Mesenchymal stem cell (in vitro differentiated cells and primary cell): ENCODE measurements at regions not wholly inside any gene's neighbourhood (a gene's known extent, or its start where the extent isn't known, plus 50 kb on each side); places are given as distances from the start of the nearest gene placed in this dataset.

Source experiments
- DNase-seq: peaks from one replicate; pipeline ENCODE4 v3.0.0-alpha.2; 2013
- H2AFZ ChIP-seq: one replicate; pipeline ENCODE4 v1.6.1; 2013; ENCODE audit warnings: low read depth, mild to moderate bottlenecking, control low read depth, inconsistent platforms, low read length, moderate library complexity
- H2AK5ac ChIP-seq: 2 replicates; pipeline ENCODE4 v1.6.1; 2013; ENCODE audit warnings: low read length, moderate library complexity, mild to moderate bottlenecking, inconsistent platforms; ENCODE audit not compliant: severe bottlenecking
- H2BK120ac ChIP-seq: one replicate; pipeline ENCODE4 v1.6.1; 2013; ENCODE audit warnings: low read depth, mild to moderate bottlenecking, inconsistent platforms, low read length, moderate library complexity
- H2BK12ac ChIP-seq, 2 experiments: one replicate each; pipeline ENCODE4 v1.6.1; 2013; ENCODE audit warnings: inconsistent platforms in 2 of 2, low read length in 2 of 2, mild to moderate bottlenecking in 2 of 2, moderate library complexity in 2 of 2, control low read depth in 1 of 2
- H2BK15ac ChIP-seq: one replicate; pipeline ENCODE4 v1.6.1; 2013; ENCODE audit warnings: mild to moderate bottlenecking, low read depth, inconsistent platforms; ENCODE audit not compliant: poor library complexity, severe bottlenecking
- H2BK5ac ChIP-seq: 2 replicates; pipeline ENCODE4 v1.6.1; 2013; ENCODE audit warnings: low read depth, mild to moderate bottlenecking, low read length, control low read depth, inconsistent platforms; ENCODE audit not compliant: poor library complexity, severe bottlenecking
- H3K14ac ChIP-seq, 2 experiments: one replicate each; pipeline ENCODE4 v1.6.1; 2013; ENCODE audit warnings: inconsistent platforms in 2 of 2, low read length in 2 of 2, control low read depth in 1 of 2, mild to moderate bottlenecking in 1 of 2, moderate library complexity in 1 of 2
- H3K18ac ChIP-seq, 2 experiments: one replicate each; pipeline ENCODE4 v1.6.1; 2013; ENCODE audit warnings: inconsistent platforms in 2 of 2, low read length in 2 of 2, control low read depth in 1 of 2, low read depth in 1 of 2, mild to moderate bottlenecking in 1 of 2
- H3K23ac ChIP-seq, 2 experiments: one replicate each; pipeline ENCODE4 v1.6.1; 2013; ENCODE audit warnings: inconsistent platforms in 2 of 2, low read length in 2 of 2, mild to moderate bottlenecking in 2 of 2, moderate library complexity in 2 of 2, control low read depth in 1 of 2
- H3K27ac ChIP-seq: 2 replicates; pipeline ENCODE4 v1.5.1; 2013; ENCODE audit warnings: mild to moderate bottlenecking, moderate library complexity, low read length, control low read depth, inconsistent platforms; ENCODE audit not compliant: poor library complexity, severe bottlenecking
- H3K27me3 ChIP-seq, 2 experiments: 2 replicates each; pipeline versions ENCODE4 v1.6.1 to v1.7.0; 2013; ENCODE audit warnings: low read length in 2 of 2, mild to moderate bottlenecking in 2 of 2, moderate library complexity in 2 of 2, control low read depth in 1 of 2, inconsistent platforms in 1 of 2; ENCODE audit not compliant: control insufficient read depth in 1 of 2, insufficient read depth in 1 of 2
- H3K36me3 ChIP-seq, 2 experiments: 2 replicates each; pipeline versions ENCODE4 v1.6.1 to v1.7.0; 2013; ENCODE audit warnings: low read length in 2 of 2, control low read depth in 1 of 2, inconsistent platforms in 1 of 2, low read depth in 1 of 2, mild to moderate bottlenecking in 1 of 2; ENCODE audit not compliant: insufficient read depth in 2 of 2, control insufficient read depth in 1 of 2
- H3K4ac ChIP-seq, 2 experiments: one replicate each; pipeline ENCODE4 v1.6.1; 2013; ENCODE audit warnings: inconsistent platforms in 2 of 2, low read length in 2 of 2, mild to moderate bottlenecking in 2 of 2, moderate library complexity in 2 of 2, control low read depth in 1 of 2, low read depth in 1 of 2
- H3K4me1 ChIP-seq: 2 replicates; pipeline ENCODE4 v1.6.1; 2013; ENCODE audit warnings: low read depth, low read length, control low read depth; ENCODE audit not compliant: control insufficient read depth, insufficient read depth
- H3K4me2 ChIP-seq: 2 replicates; pipeline ENCODE4 v1.6.1; 2013; ENCODE audit warnings: low read length, mild to moderate bottlenecking, inconsistent platforms; ENCODE audit not compliant: poor library complexity, severe bottlenecking
- H3K4me3 ChIP-seq, 2 experiments: 2 replicates each; pipeline versions ENCODE4 v1.5.1 to v1.7.0; 2013; ENCODE audit warnings: low read length in 2 of 2, mild to moderate bottlenecking in 2 of 2, control low read depth in 1 of 2, low read depth in 1 of 2; ENCODE audit not compliant: insufficient read depth in 1 of 2
- H3K79me1 ChIP-seq: replicated peaks from 2 replicates; pipeline ENCODE4 v1.6.1; 2013; ENCODE audit warnings: mild to moderate bottlenecking, control low read depth, low read length, inconsistent platforms; ENCODE audit not compliant: poor library complexity, severe bottlenecking
- H3K9ac ChIP-seq: 2 replicates; pipeline ENCODE4 v1.7.0; 2013; ENCODE audit warnings: mild to moderate bottlenecking, low read length, moderate library complexity
- H3K9me3 ChIP-seq: 2 replicates; pipeline ENCODE4 v1.7.0; 2013; ENCODE audit warnings: mild to moderate bottlenecking, low read length; ENCODE audit not compliant: control insufficient read depth
- H4K8ac ChIP-seq: one replicate; pipeline ENCODE4 v1.6.1; 2013; ENCODE audit warnings: inconsistent platforms, mild to moderate bottlenecking, low read length, moderate library complexity
- H4K91ac ChIP-seq: one replicate; pipeline ENCODE4 v1.6.1; 2013; ENCODE audit warnings: mild to moderate bottlenecking, low read length, inconsistent platforms
- WGBS: methylation state at CpG from one replicate; pipeline ENCODE4 v1.1.7; 2013; ENCODE audit warnings: mixed read lengths; 5-methylcytosine and 5-hydroxymethylcytosine counted together

GRCh38 chr10:85175635-85176034 lies 847.2 kb downstream of the CCSER2 start:
- Histone ChIP-seq H3K14ac (no peak overlapping the region), H4K91ac (no peak overlapping the region), H3K9ac (no peak overlapping the region), H3K4me1 (no peaks in the 10 kb centered on the region), H4K8ac (no peak overlapping the region), H3K4ac (no peak overlapping the region), H2BK15ac (no peak overlapping the region), H2BK12ac (no peak overlapping the region), H2AK5ac (no peak overlapping the region), H3K18ac (no peak overlapping the region), H3K4me3 (no peak overlapping the region), H3K9me3 (no peaks in the 10 kb centered on the region), H3K79me1 (no peaks in the 10 kb centered on the region), H2AFZ (no peak overlapping the region), H2BK120ac (no peak overlapping the region), H3K27ac (no peak overlapping the region), H2BK5ac (no peak overlapping the region), H3K4me2 (no peak overlapping the region), H3K36me3 (no peaks in the 10 kb centered on the region), H3K23ac (no peak overlapping the region), H3K27me3 (no peaks in the 10 kb centered on the region)
- DNase-seq = no peak
- 18% methylated on average over 1 of the region's 1 CpG for WGBS

DNA sequence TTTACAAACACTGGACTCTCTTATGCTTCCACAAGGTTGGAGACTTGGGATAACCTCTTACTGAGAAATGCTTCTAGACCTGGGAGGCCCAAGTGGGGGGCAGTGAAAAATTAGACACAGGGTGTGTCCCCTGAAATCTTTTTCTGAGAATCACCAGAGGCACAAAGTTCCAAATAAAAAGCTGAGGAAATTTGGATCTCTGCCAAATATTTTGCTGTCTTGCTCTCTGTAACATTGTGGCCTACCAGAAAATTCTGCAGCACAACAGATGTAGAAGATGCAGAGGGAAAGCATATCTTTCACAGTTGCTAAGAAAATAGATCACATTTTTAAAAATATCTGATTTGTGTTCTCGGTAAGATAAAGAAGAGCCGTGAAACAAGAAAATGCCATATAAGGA lies 849.4 kb downstream of the CCSER2 start:
- H3K4me2 ChIP-seq = no peak overlapping the region
- no peak overlapping the region for H3K4ac ChIP-seq
- H3K36me3 ChIP-seq = no peaks in the 10 kb centered on the region
- no peak overlapping the region for H3K18ac ChIP-seq
- H3K9ac ChIP-seq = no peak overlapping the region
- H2BK5ac ChIP-seq = no peak overlapping the region
- no peak overlapping the region for H2BK12ac ChIP-seq
- no peaks in the 10 kb centered on the region for H3K27me3 ChIP-seq
- no peaks in the 10 kb centered on the region for H3K9me3 ChIP-seq
- H3K23ac ChIP-seq = no peak overlapping the region
- no peak overlapping the region for H3K4me3 ChIP-seq
- H4K91ac ChIP-seq = no peak overlapping the region
- H3K27ac ChIP-seq = no peak overlapping the region
- H4K8ac ChIP-seq = no peak overlapping the region
- H3K4me1 ChIP-seq = no peaks in the 10 kb centered on the region
- H2AK5ac ChIP-seq = no peak overlapping the region
- H2BK120ac ChIP-seq = no peak overlapping the region
- no peak overlapping the region for H2BK15ac ChIP-seq
- H3K14ac ChIP-seq = no peak overlapping the region
- DNase-seq = no peak
- H2AFZ ChIP-seq = no peak overlapping the region
- H3K79me1 ChIP-seq = no peaks in the 10 kb centered on the region
- 92% methylated on average over 2 of the region's 2 CpGs for WGBS

- Histone ChIP-seq H4K8ac (no peak overlapping the region), H2BK12ac (no peak overlapping the region), H3K23ac (no peak overlapping the region), H4K91ac (no peak overlapping the region), H2AFZ (no peak overlapping the region), H3K27ac (no peak overlapping the region), H3K4ac (no peak overlapping the region), H3K14ac (no peak overlapping the region), H3K4me3 (no peak overlapping the region), H3K9ac (no peak overlapping the region), H3K27me3 (no peaks in the 10 kb centered on the region), H2BK5ac (no peak overlapping the region), H3K4me2 (no peak overlapping the region), H3K18ac (no peak overlapping the region), H3K36me3 (no peaks in the 10 kb centered on the region), H2AK5ac (no peak overlapping the region), H3K4me1 (no peaks in the 10 kb centered on the region), H2BK120ac (no peak overlapping the region), H3K79me1 (no peaks in the 10 kb centered on the region), H2BK15ac (no peak overlapping the region), H3K9me3 (no peaks in the 10 kb centered on the region)
- WGBS = 62% methylated on average over 2 of the region's 2 CpGs
- DNase-seq = no peak
These were observed 858.7 kb downstream of the CCSER2 start for GRCh38 chr10:85187047-85187446.

GRCh38 chr10:85188770-85189484 lies 860.5 kb downstream of the CCSER2 start:
- no peak overlapping the region for H4K8ac ChIP-seq
- H3K9me3 ChIP-seq = no peaks in the 10 kb centered on the region
- no peak overlapping the region for H3K9ac ChIP-seq
- no peak overlapping the region for H2AK5ac ChIP-seq
- H3K14ac ChIP-seq = no peak overlapping the region
- H3K4me3 ChIP-seq = no peak overlapping the region
- H3K18ac ChIP-seq = no peak overlapping the region
- DNase-seq = no peak
- no peaks in the 10 kb centered on the region for H3K27me3 ChIP-seq
- H3K79me1 ChIP-seq = no peaks in the 10 kb centered on the region
- no peak overlapping the region for H2BK120ac ChIP-seq
- H3K4me1 ChIP-seq = no peaks in the 10 kb centered on the region
- 14% methylated on average over 1 of the region's 3 CpGs for WGBS
- H3K23ac ChIP-seq = no peak overlapping the region
- no peak overlapping the region for H4K91ac ChIP-seq
- H2BK12ac ChIP-seq = no peak overlapping the region
- H3K27ac ChIP-seq = no peak overlapping the region
- no peak overlapping the region for H2AFZ ChIP-seq
- H3K4ac ChIP-seq = no peak overlapping the region
- H3K36me3 ChIP-seq = no peaks in the 10 kb centered on the region
- no peak overlapping the region for H3K4me2 ChIP-seq
- no peak overlapping the region for H2BK5ac ChIP-seq
- H2BK15ac ChIP-seq = no peak overlapping the region
